ENCODE measurements at regions not wholly inside any gene's neighbourhood (a gene's known extent, or its start where the extent isn't known, plus 50 kb on each side); places are given as distances from the start of the nearest gene placed in this dataset.

GRCh38 chr15:27668471-27669220 is 430.5 kb downstream of the OCA2 start:
- ChIA-PET CTCF (no interaction called here), POLR2A (ENCODE audit: low non-redundant PET) (no interaction called here)
- DNase-seq (ENCODE audit: low spot score): no peak
- H3K27ac ChIP-seq: no peak overlapping the region
- TF ChIP-seq CTCF (conservative IDR thresholded peaks at IDR 0.05; ENCODE audit: low read depth): no peak

- POLR2A ChIA-PET (ENCODE audit: low non-redundant PET): no interaction called here
- TF ChIP-seq CTCF (conservative IDR thresholded peaks at IDR 0.05; ENCODE audit: low read depth): no peak
- CTCF ChIA-PET: no interaction called here
- no peak overlapping the region for H3K27ac ChIP-seq
- DNase-seq (ENCODE audit: low spot score): no peak
These were observed 434.1 kb downstream of the OCA2 start for GRCh38 chr15:27665002-27665401.

- no peak for DNase-seq (ENCODE audit: low spot score)
- ChIA-PET CTCF (interaction anchor here (0.6 kb wide), 1 partner anchor 64 kb away, joined by 3 read pairs; no protein-coding TSS in a partner anchor), POLR2A (ENCODE audit: low non-redundant PET) (no interaction called here)
- no peak overlapping the region for H3K27ac ChIP-seq
- no peak for TF ChIP-seq CTCF (conservative IDR thresholded peaks at IDR 0.05; ENCODE audit: low read depth)
These were observed 436.2 kb downstream of the OCA2 start for GRCh38 chr15:27662892-27663291.

- no peak for DNase-seq (ENCODE audit: low spot score)
- CTCF ChIA-PET: no interaction called here
- no peak overlapping the region for H3K27ac ChIP-seq
- no peak for TF ChIP-seq CTCF (conservative IDR thresholded peaks at IDR 0.05; ENCODE audit: low read depth)
- POLR2A ChIA-PET (ENCODE audit: low non-redundant PET): no interaction called here
These were observed 438.4 kb downstream of the OCA2 start for GRCh38 chr15:27660676-27661075.

DNA sequence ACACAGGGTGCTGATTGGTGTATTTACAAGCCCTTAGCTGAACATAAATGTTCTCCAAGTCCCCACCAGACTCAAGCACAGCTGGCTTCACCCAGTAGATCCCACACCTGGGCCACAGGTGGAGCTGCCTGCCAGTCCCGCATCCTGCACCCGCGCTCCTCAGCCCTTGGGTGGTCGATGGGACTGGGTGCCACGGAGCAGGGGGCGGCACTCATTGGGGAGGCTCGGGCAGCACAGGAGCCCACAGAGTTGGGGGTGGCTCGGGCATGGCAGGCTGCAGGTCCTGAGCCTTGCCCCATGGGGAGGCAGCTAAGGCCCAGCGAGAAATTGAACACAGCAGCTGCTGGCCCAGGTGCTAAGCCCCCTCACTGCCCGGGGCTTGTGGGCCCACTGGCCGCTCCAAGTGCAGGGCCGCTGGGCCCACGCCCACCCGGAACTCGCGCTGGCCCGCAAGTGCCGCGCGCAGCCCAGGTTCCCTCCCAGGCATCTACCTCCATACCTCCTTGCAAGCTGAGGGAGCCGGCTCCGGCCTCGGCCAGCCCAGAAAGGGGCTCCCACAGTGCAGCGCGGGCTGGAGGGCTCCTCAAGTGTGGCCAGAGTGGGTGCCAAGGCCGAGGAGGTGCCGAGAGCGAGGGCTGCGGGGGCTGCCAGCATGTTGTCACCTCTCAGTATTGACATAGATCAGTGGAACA is 442.7 kb downstream of the OCA2 start:
- TF ChIP-seq CTCF (conservative IDR thresholded peaks at IDR 0.05; ENCODE audit: low read depth): no peak
- ChIA-PET POLR2A (ENCODE audit: low non-redundant PET) (no interaction called here), CTCF (interaction anchor here (0.5 kb wide), 1 partner anchor 44 kb away, joined by 4 read pairs; no protein-coding TSS in a partner anchor)
- DNase-seq (ENCODE audit: low spot score): no peak
- no peak overlapping the region for H3K27ac ChIP-seq

DNA sequence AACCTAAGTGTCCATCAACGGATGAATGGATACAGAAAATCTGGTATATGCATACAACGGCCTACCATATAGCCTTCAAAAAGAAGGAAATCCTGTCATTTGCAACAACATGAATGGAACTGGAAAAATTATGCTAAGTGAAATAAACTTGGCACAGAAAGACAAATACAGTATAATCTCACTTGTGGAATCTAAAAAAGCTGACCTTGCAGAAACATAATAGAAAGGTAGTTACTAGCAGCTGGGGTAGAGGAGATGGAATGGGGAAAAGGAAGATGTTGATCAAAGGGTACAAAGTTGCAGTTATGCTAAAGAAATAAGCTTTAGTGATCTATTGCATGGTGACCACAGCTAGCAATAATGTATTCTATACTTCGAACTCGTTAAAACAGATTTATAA is 444.1 kb downstream of the OCA2 start:
- POLR2A ChIA-PET (ENCODE audit: low non-redundant PET): no interaction called here
- CTCF ChIA-PET: no interaction called here
- H3K27ac ChIP-seq: no peak overlapping the region
- no peak for TF ChIP-seq CTCF (conservative IDR thresholded peaks at IDR 0.05; ENCODE audit: low read depth)
- DNase-seq (ENCODE audit: low spot score): no peak

Measured in RWPE1 (cell line).